Activated naive CD4-positive, alpha-beta T cell treated with anti-CD3 and anti-CD28 coated beads, Interleukin-2, amount 10 ng/mL, durations not matched to agents 7 days and 5 days (primary cell): ENCODE measurements at regions not wholly inside any gene's neighbourhood (a gene's known extent, or its start where the extent isn't known, plus 50 kb on each side); places are given as distances from the start of the nearest gene placed in this dataset.
"Not testable (repeated sequence)": the region's sequence is repeated elsewhere in the genome, so short reads cannot be mapped to it uniquely, and the experiment has no call there.

Experiments used
- CTCF ChIA-PET: fragments of 350-600 bp; sonication (Branson Sonifier 250); formaldehyde crosslinking; loops from one replicate; lab custom pipeline; 2021; ENCODE audit warnings: antibody characterized with exemption; lab: Charles Lee
- DNase-seq: peaks from one replicate; pipeline ENCODE4 v3.0.0-alpha.2; 2020
- H3K27ac Mint-ChIP-seq: one replicate; pipeline ENCODE4 v1.8.0; 2021; ENCODE audit warnings: mild to moderate bottlenecking, moderate library complexity, mixed read lengths
- H3K27me3 Mint-ChIP-seq: one replicate; pipeline ENCODE4 v1.8.0; 2021; ENCODE audit warnings: mild to moderate bottlenecking, mixed read lengths
- H3K36me3 Mint-ChIP-seq: one replicate; pipeline ENCODE4 v1.8.0; 2021; ENCODE audit warnings: mixed read lengths
- H3K4me1 Mint-ChIP-seq: one replicate; pipeline ENCODE4 v1.8.0; 2021; ENCODE audit warnings: mixed read lengths
- H3K4me3 Mint-ChIP-seq: one replicate; pipeline ENCODE4 v1.8.0; 2021; ENCODE audit warnings: mild to moderate bottlenecking, moderate library complexity, mixed read lengths
- H3K9me3 Mint-ChIP-seq: one replicate; pipeline ENCODE4 v1.8.0; 2021; ENCODE audit warnings: mixed read lengths

DNA sequence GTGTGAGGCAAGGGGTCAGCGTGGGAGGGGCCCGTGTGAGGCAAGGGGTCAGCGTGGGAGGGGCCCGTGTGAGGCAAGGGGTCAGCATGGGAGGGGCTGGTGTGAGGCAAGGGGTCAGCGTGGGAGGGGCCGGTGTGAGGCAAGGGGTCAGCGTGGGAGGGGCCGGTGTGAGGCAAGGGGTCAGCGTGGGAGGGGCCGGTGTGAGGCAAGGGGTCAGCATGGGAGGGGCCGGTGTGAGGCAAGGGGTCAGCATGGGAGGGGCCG, 119.2 kb downstream of the SEPTIN14 start:
- CTCF ChIA-PET, H3K27ac Mint-ChIP-seq, DNase-seq, H3K9me3 Mint-ChIP-seq, H3K4me1 Mint-ChIP-seq, H3K4me3 Mint-ChIP-seq, H3K36me3 Mint-ChIP-seq, H3K27me3 Mint-ChIP-seq: not testable (repeated sequence)

DNA sequence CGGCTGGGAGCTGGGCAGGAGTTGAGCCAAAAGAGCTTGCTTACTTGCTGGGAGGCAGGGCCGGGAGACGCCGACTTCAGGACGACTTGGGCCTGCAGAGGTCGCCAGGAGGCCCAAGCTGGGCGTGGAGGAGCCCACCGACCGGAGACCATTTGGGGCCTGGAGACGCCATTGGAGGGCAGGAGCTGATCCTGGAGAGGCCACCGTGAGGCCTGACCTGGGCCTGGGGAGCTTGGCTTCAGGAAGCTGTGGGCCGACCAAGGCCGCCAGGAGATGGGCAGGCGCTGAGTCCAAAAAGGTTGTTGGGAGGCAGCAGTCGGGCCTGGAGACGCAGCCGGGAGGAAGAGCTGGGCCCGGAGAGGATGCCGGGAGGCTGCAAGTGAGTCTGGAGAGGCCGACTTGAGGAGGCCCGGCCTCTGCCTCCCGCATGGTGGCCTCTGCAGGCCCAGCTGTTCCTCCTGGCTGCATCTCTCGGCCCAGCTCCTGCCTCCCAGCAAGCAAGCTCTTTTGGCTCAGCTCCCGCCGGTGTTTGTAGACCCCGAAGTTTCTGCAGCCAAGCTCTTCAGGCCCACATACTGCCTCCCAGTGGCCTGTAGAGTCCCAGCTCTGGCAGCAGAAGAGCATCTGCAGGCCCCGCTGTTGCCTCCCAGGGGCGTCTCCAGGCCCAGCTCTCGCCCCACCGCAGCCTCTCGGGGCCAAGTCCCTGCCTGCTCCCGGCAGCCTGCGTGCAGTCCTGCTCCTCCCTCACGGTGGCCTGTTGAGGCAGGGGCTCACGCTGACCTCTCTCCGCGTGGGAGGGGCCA, 119.7 kb downstream of the SEPTIN14 start:
- H3K9me3 Mint-ChIP-seq, H3K4me3 Mint-ChIP-seq, H3K27me3 Mint-ChIP-seq, H3K4me1 Mint-ChIP-seq, H3K36me3 Mint-ChIP-seq, CTCF ChIA-PET, DNase-seq, H3K27ac Mint-ChIP-seq: not testable (repeated sequence)

DNA sequence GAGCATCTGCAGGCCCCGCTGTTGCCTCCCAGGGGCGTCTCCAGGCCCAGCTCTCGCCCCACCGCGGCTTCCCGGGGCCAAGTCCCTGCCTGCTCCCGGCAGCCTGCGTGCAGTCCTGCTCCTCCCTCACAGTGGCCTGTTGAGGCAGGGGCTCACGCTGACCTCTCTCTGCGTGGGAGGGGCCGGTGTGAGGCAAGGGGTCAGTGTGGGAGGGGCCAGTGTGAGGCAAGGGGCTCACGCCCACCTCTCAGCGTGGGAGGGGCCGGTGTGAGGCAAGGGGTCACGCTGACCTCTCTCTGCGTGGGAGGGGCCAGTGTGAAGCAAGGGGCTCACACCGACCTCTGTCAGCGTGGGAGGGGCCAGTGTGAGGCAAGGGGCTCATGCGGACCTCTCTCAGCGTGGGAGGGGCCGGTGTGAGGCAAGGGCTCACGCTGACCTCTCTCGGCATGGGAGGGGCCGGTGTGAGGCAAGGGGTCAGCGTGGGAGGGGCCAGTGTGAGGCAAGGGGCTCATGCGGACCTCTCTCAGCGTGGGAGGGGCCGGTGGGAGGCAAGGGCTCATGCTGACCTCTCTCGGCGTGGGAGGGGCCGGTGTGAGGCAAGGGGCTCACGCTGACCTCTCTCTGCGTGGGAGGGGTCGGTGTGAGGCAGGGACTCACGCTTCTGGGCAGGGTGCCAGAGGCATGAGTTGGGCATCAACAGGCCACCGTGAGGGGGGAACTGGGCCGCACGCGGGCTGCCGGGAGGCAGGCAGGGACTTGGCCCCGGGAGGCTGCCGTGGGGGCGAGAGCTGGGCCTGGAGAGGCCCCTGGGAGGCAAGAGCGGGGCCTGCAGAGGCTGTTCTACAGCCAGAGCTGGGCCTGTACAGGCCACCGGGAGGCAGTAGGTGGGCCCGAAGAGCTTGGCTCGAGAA, 120.6 kb downstream of the SEPTIN14 start:
- DNase-seq, CTCF ChIA-PET, H3K4me3 Mint-ChIP-seq, H3K36me3 Mint-ChIP-seq, H3K9me3 Mint-ChIP-seq, H3K27ac Mint-ChIP-seq, H3K4me1 Mint-ChIP-seq, H3K27me3 Mint-ChIP-seq: not testable (repeated sequence)

DNA sequence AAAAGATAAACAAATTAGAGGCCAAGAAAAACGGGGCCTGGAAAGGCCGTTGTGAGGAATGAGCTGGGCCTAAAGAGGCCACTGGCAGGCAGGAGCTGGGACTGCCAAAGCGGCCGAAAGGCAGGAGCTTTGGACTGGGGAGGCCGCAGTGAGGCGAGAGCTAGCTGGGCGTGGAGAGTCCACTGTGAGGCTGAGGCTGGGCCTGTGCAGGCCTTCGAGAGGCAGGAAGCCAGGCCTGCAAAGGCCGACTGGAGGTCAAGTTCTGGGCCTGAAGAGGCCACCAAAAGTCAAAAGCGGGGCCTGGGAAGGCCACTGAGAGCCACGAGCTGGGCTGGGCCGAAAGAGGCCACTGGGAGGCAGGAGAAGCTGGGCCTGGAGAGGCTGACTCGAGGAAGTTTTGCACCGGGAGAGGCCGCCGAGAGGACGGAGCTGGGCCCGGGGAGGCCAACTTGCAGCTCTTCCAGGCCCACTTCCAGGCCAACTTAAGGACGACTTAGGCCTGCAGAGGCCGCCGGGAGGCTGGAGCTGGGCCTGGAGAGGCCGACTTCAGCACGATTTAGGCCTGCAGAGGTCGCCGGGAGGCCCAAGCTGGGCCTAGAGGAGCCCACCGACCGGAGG, 121.8 kb downstream of the SEPTIN14 start:
- not testable (repeated sequence) for H3K9me3 Mint-ChIP-seq, H3K27ac Mint-ChIP-seq, DNase-seq, H3K36me3 Mint-ChIP-seq, H3K4me3 Mint-ChIP-seq, H3K4me1 Mint-ChIP-seq, H3K27me3 Mint-ChIP-seq
- CTCF ChIA-PET = interaction anchor here (0.9 kb wide), 1 partner anchor 333 kb away, joined by 3 read pairs; no protein-coding TSS in a partner anchor

DNA sequence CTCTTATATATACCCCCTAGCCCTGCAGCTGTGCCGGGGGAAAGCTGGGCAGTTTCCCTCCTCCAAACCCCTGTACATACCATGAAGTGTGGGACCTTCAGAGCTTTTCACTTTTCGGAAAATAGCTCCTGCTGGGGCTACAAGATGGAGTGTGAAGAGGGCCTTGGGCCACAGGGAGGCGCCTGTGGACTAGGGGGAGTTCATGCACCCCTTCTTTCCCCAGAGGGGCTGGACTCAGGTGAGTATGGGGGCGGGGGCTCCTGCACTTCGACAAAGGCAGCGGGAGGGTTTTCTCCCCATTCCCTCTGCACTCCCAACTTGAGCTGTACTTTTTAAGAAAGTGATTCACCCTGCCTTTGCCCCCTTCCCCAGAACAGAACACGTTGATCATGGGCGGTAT, 122.5 kb downstream of the SEPTIN14 start:
- DNase-seq, CTCF ChIA-PET, H3K27ac Mint-ChIP-seq, H3K36me3 Mint-ChIP-seq, H3K27me3 Mint-ChIP-seq, H3K9me3 Mint-ChIP-seq, H3K4me3 Mint-ChIP-seq, H3K4me1 Mint-ChIP-seq: not testable (repeated sequence)

GRCh38 chr7:55736641-55737221, 125.8 kb downstream of the SEPTIN14 start:
- H3K4me3 Mint-ChIP-seq, CTCF ChIA-PET, H3K36me3 Mint-ChIP-seq, H3K27me3 Mint-ChIP-seq, H3K9me3 Mint-ChIP-seq, H3K4me1 Mint-ChIP-seq, H3K27ac Mint-ChIP-seq, DNase-seq: not testable (repeated sequence)

GRCh38 chr7:55733241-55734140, 129.1 kb downstream of the SEPTIN14 start:
- CTCF ChIA-PET = no interaction called here
- H3K27ac Mint-ChIP-seq = no peak overlapping the region
- no peak overlapping the region for H3K4me3 Mint-ChIP-seq
- no peak for DNase-seq
- no peaks in the 10 kb centered on the region for H3K4me1 Mint-ChIP-seq
- no peaks in the 10 kb centered on the region for H3K36me3 Mint-ChIP-seq
- H3K9me3 Mint-ChIP-seq = no peaks in the 10 kb centered on the region
- no peaks in the 10 kb centered on the region for H3K27me3 Mint-ChIP-seq

- no peak for DNase-seq
- H3K27me3 Mint-ChIP-seq = no peaks in the 10 kb centered on the region
- H3K36me3 Mint-ChIP-seq = no peaks in the 10 kb centered on the region
- H3K9me3 Mint-ChIP-seq = no peaks in the 10 kb centered on the region
- no peak overlapping the region for H3K4me3 Mint-ChIP-seq
- no peak overlapping the region for H3K27ac Mint-ChIP-seq
- CTCF ChIA-PET = no interaction called here
- no peaks in the 10 kb centered on the region for H3K4me1 Mint-ChIP-seq
Observed at GRCh38 chr7:55731931-55732330, 130.6 kb downstream of the SEPTIN14 start.

DNA sequence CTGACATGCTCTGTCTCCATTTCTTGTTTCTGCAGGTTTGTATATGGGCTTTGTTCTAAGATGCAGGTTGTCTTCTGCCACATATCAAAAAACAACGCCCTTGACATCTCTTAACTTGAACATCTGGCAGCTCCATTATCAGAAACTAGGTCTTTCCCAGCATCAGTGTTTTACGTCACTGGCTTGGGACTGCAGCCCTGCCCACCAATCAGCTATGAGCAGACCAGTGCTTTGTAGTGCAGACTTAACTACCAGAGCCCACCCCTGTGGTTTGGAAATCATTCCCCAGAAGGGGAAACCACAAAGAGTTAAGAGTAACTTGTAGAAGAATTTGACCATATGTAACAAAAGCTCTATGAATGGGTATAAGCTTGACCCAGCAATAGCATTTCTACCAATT, 132.4 kb downstream of the SEPTIN14 start:
- CTCF ChIA-PET = no interaction called here
- Mint-ChIP-seq H3K36me3 (no peaks in the 10 kb centered on the region), H3K4me1 (no peaks in the 10 kb centered on the region), H3K27ac (no peak overlapping the region), H3K27me3 (no peaks in the 10 kb centered on the region), H3K4me3 (no peak overlapping the region), H3K9me3 (no peaks in the 10 kb centered on the region)
- DNase-seq = no peak

DNA sequence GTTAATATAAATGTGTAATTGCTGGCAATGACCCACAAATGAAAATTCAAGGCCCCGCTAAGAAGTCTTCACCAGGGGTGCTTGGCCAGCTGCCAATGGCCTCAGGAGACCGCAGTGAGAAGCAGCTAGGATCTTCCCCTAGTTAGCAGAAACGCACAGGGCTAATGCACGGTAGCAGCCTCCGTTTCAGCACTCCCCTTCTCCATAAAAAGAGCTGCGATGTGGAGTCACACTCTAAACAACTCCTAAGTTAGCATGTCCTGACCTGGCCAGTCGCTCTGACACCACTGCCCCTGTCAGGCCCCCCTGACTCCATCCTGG, 139.0 kb downstream of the SEPTIN14 start:
- no peaks in the 10 kb centered on the region for H3K9me3 Mint-ChIP-seq

DNA sequence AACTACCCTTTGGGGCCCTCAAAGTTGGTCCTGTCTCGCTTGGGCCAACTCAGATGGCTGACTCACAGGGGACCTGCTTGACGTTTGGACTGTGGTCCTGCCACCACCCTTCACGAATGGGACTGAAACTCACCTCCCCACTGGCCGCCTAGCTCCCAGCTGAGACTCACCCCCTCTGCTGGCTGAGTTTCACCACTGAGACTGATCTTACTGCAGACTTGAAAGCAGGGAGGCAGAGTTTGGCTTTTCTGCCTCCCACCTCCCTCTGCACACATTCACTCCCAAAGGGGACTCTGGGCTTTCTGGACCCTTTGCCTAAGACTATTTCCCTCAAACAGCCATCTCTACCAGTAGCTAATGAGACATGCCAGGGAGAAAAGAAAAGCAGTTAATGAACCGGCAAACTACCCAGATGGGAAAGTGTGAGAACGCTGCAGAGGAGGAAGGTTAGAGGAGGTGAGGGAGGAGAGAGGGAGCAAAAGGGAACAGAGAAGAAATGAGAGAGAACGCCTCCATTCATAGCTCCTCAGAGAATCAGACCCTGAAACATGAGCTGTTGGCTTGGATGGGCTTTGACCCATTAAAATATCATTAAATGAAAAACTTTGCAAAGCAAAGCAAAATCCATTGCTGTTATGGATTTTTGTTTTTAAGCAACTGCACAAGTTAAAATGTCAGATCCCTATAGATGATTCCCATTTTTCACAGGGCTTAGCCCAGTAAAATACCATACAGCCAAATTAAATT, 139.5 kb downstream of the SEPTIN14 start:
- not testable (repeated sequence) for H3K27ac Mint-ChIP-seq, H3K9me3 Mint-ChIP-seq, H3K27me3 Mint-ChIP-seq, H3K36me3 Mint-ChIP-seq, H3K4me1 Mint-ChIP-seq, DNase-seq, H3K4me3 Mint-ChIP-seq
- CTCF ChIA-PET = interaction anchor here (1.3 kb wide), 1 partner anchor 81 kb away, joined by 4 read pairs; no protein-coding TSS in a partner anchor

More for the DNA sequence above, 139.0 kb downstream of the SEPTIN14 start:
- no peak overlapping the region for H3K4me3 Mint-ChIP-seq
- H3K27me3 Mint-ChIP-seq = peaks cover 4% of the 10 kb centered on the region
- H3K27ac Mint-ChIP-seq = no peak overlapping the region
- H3K4me1 Mint-ChIP-seq = no peaks in the 10 kb centered on the region
- H3K36me3 Mint-ChIP-seq = no peaks in the 10 kb centered on the region
- no peak for DNase-seq
- CTCF ChIA-PET = no interaction called here

GRCh38 chr7:55721004-55721403, 141.5 kb downstream of the SEPTIN14 start:
- H3K9me3 Mint-ChIP-seq, H3K36me3 Mint-ChIP-seq, CTCF ChIA-PET, H3K4me3 Mint-ChIP-seq, H3K27me3 Mint-ChIP-seq, H3K27ac Mint-ChIP-seq, DNase-seq, H3K4me1 Mint-ChIP-seq: not testable (repeated sequence)

DNA sequence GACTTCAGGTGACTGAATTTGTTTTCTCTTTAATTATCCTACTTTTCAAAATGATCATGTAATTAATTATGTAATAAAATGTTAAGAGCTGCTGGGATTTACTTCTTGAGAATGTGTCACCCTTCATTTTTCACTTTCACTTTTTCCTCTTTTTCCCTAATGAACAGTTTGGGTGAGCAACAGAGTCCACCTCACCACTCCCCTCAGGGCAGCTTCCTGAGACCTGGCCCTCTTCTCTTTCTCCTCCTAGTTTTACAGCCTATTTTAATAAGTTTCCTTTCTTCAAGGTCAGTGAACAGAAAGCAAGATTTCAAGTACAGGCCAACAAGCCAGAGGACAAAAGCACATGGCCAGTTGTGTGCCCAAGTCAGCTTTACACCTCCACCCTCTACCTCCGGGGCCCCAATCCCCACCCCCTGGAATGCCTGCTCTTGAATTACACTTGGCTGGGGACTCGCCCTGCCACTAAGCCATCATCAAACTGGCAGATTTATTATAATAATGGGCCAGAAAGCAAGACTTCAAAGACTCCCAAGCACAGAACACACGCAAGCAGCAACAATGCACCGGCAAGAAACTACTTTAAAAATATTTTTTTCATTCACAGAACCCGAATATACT, 143.1 kb upstream of the VOPP1 start:
- H3K27me3 Mint-ChIP-seq = not testable (repeated sequence)

More for the DNA sequence above, 143.1 kb upstream of the VOPP1 start:
- H3K36me3 Mint-ChIP-seq, DNase-seq, H3K4me1 Mint-ChIP-seq, H3K9me3 Mint-ChIP-seq, H3K4me3 Mint-ChIP-seq, CTCF ChIA-PET, H3K27ac Mint-ChIP-seq: not testable (repeated sequence)
